Esophagus squamous epithelium (tissue), 4 donors: ENCODE measurements at regions not wholly inside any gene's neighbourhood (a gene's known extent, or its start where the extent isn't known, plus 50 kb on each side); places are given as distances from the start of the nearest gene placed in this dataset.

ENCODE experiments used
- POLR2A ChIP-seq, 4 donors: fragments of 450-650 bp; IDR thresholded peaks; one replicate each; pipeline ENCODE4 v1.6.1; 2017; ENCODE audit warnings: antibody characterized with exemption in 4 of 4, mild to moderate bottlenecking in 4 of 4, moderate library complexity in 3 of 4
- TF ChIP-seq, protein P1 (sequence below), 6 experiments: fragments of 450-650 bp in 4 of 6; fragments of 200-600 bp in 2 of 6; sonication (generic) in 2 of 6; IDR thresholded peaks; one replicate each; pipeline ENCODE4 v1.5.1; 2016 to 2019; ENCODE audit warnings: antibody characterized with exemption in 6 of 6, mild to moderate bottlenecking in 4 of 6, moderate library complexity in 4 of 6

DNA sequence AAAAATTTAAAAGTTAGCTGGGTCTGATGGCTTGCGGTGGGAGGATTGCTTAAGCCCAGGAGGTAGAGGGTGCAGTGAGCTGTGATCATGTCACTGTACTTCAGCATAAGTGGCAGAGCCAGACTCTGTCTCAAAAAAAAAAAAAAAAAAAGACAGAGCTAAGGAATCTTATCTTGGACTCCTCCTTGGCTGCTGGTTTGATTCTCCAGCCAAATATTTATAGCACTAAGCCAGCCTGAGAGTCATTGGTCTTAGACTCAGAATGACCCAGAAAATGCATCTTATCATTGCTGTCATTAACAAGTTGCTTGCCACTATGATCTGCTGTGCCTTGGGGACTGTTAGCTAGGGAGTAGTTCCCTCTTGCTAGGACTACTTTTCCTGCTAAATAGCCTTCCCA lies 164.7 kb downstream of the GNAT3 start:
- TF ChIP-seq, protein P1, sequence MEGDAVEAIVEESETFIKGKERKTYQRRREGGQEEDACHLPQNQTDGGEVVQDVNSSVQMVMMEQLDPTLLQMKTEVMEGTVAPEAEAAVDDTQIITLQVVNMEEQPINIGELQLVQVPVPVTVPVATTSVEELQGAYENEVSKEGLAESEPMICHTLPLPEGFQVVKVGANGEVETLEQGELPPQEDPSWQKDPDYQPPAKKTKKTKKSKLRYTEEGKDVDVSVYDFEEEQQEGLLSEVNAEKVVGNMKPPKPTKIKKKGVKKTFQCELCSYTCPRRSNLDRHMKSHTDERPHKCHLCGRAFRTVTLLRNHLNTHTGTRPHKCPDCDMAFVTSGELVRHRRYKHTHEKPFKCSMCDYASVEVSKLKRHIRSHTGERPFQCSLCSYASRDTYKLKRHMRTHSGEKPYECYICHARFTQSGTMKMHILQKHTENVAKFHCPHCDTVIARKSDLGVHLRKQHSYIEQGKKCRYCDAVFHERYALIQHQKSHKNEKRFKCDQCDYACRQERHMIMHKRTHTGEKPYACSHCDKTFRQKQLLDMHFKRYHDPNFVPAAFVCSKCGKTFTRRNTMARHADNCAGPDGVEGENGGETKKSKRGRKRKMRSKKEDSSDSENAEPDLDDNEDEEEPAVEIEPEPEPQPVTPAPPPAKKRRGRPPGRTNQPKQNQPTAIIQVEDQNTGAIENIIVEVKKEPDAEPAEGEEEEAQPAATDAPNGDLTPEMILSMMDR (IDR thresholded peaks at IDR 0.05) = no peak
- no peak for TF ChIP-seq POLR2A (IDR thresholded peaks at IDR 0.05)
